ENCODE measurements at regions not wholly inside any gene's neighbourhood (a gene's known extent, or its start where the extent isn't known, plus 50 kb on each side); places are given as distances from the start of the nearest gene placed in this dataset.
"Not testable (repeated sequence)": the region's sequence is repeated elsewhere in the genome, so short reads cannot be mapped to it uniquely, and the experiment has no call there.

DNA sequence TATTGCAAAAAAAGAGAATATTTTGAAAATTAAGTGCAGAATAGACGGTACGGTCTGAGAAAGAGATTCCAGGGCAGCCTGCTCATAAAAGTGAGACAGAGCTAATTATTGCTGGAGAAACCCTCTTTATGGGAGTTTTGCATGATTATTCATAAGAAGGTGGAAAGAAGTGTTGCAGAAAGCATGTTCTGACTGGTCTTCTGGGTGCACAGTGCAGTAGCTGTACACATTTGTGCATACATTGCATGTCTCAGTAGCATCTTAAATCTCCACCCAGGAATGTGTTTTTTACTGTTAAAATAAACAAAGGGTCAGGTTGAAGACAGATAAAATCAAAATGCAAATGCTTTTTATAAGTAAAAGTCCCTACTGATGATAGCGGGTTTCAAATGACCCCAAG lies 1813.6 kb upstream of the DEFB115 start:
- Histone ChIP-seq H3K27ac (ENCODE audit: low read depth, low read length) (no peak overlapping the region), H3K4me3 (ENCODE audit: low read depth, low read length) (no peak overlapping the region), H3K27me3 (ENCODE audit: control insufficient read depth, insufficient read depth, low read length) (no peaks in the 10 kb centered on the region), H3K9me3 (ENCODE audit: control insufficient read depth, insufficient read depth, low read length) (peaks cover 17% of the 10 kb centered on the region)
- POLR2A ChIA-PET = no interaction called here
- TF ChIP-seq, protein P1, sequence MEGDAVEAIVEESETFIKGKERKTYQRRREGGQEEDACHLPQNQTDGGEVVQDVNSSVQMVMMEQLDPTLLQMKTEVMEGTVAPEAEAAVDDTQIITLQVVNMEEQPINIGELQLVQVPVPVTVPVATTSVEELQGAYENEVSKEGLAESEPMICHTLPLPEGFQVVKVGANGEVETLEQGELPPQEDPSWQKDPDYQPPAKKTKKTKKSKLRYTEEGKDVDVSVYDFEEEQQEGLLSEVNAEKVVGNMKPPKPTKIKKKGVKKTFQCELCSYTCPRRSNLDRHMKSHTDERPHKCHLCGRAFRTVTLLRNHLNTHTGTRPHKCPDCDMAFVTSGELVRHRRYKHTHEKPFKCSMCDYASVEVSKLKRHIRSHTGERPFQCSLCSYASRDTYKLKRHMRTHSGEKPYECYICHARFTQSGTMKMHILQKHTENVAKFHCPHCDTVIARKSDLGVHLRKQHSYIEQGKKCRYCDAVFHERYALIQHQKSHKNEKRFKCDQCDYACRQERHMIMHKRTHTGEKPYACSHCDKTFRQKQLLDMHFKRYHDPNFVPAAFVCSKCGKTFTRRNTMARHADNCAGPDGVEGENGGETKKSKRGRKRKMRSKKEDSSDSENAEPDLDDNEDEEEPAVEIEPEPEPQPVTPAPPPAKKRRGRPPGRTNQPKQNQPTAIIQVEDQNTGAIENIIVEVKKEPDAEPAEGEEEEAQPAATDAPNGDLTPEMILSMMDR (IDR thresholded peaks at IDR 0.05; ENCODE audit: low read depth, low read length) = no peak
- CTCF ChIA-PET = interaction anchor here (0.7 kb wide), 1 partner anchor 30 kb away, joined by 3 read pairs; no protein-coding TSS in a partner anchor
- no peak for DNase-seq (ENCODE audit: low read depth, low spot score)

DNA sequence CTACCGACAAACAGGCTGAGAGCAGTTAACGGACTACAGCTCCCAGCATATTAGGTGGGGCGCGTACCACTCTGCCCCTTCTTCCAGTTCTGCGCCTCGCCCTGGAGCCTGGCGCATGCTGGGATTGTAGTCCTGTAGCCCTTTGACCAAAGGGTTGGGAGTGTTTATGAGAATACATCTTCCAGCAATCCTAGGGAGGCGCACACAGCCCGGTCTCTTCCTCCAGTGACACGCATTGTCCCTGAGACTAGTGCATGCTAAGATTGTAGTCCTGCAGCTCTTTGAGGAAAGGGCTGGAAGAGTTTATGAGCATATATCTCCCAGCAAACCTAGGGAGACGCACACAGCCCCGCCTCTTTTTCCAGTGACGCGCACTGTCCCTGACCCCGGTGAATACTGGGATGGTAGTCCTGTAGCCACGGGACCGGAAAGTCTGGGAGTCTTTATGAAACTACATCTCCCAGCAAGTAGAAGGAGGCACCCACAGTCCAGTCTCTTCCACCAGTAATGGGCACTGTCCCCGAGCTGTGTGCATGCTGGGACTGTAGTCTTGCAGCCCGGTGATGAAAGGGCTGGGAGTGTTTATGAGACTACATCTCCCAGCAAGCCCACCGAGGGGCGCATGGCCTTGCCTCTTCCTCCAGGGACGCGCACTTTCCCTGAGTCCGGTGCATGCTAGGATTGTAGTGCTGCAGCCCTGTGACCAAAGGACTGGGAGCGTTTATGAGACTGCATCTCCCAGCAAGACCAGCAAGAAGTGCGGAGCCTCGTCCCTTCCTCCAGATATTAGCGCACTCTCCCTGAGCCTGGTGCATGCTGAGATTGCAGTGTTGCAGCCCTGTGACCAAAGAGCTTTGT lies 1812.2 kb upstream of the DEFB115 start:
- H3K27ac ChIP-seq (ENCODE audit: low read depth, low read length); H3K27me3 ChIP-seq (ENCODE audit: control insufficient read depth, insufficient read depth, low read length); H3K4me3 ChIP-seq (ENCODE audit: low read depth, low read length); POLR2A ChIA-PET; CTCF ChIA-PET: not testable (repeated sequence)
- peaks cover 21% of the 10 kb centered on the region for H3K9me3 ChIP-seq (ENCODE audit: control insufficient read depth, insufficient read depth, low read length)
- DNase-seq (ENCODE audit: low read depth, low spot score) = peak; percentile 11

DNA sequence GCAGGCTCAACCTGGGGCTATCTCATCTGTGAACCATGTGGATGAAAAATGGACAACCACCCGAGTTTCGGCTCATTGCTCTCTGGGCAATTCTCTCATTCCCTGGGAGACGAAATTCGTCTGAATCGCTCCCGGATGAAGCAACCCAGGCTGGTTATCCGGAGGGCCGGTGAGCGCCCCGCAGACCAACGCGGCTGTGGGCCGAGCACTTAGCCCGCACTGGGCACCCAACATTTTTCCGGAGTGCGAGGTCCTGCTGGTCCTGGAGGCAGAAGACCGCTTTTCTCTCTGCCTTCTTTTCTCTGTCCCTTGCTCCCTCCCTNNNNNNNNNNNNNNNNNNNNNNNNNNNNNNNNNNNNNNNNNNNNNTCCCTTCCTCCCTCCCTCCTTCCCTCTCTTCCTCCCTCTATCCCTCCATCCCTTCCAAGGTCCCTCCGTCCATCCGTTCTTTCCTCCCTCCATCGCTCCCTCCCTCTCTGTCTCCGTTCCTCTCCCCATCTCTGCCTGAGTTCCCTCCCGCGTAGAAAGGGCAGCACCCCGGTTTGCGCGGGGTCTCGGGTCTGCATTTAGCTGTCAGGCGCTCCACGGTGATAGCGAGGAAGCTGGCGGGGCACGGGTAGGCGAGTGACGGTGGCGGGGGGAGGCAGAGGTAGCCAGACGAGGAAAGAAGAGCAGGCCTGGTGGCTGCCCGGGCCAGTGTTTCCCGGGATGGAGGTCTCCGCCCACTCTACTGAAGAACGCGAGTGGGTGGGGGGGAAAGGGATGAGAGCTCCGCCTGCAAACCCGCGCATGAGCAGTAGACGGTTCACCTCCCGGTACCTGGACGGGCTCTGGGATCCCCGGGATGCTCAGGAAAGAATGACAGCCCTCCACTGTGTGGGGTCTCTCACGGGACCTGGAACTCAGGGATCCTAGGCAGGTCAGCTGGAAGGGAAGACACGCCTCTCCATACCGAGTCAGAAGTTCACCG lies 1809.7 kb upstream of the DEFB115 start:
- H3K9me3 ChIP-seq (ENCODE audit: control insufficient read depth, insufficient read depth, low read length) = peaks cover 24% of the 10 kb centered on the region
- H3K4me3 ChIP-seq (ENCODE audit: low read depth, low read length); H3K27me3 ChIP-seq (ENCODE audit: control insufficient read depth, insufficient read depth, low read length); DNase-seq (ENCODE audit: low read depth, low spot score); POLR2A ChIA-PET; CTCF ChIA-PET; H3K27ac ChIP-seq (ENCODE audit: low read depth, low read length): not testable (repeated sequence)

DNA sequence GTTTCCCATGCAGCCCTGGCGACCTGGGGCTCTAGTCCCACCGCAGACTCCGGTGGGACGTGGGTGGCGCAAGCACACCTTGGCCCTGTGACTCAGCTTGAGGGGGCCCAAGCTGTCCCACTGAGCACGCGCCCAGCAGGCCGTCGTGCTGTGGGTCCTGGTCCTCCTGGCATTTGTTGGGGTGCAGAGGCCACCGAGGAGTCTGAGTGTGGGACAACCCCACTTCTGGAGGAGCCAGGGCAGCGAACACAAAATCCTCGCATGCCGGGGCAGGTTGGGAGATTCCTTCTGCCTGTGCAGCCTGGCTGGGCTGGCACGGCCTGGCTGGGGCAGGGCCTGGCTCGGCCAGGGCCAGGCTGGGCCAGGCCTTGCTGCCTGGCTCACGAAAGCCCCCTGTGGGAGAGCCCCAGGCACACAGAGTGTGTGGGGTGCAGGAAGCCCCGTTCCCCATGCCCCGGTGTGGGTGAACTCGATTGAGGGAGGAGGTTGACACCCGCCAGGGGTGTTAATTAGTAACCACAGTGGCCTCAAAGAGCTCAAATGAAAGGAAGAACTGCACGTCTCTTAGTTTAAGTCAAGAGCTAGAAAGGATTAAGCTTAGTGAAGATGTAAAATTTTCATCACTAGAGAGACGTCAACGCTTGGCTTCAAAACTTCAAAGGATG lies 1808.5 kb upstream of the DEFB115 start:
- POLR2A ChIA-PET = no interaction called here
- CTCF ChIA-PET = no interaction called here
- H3K27ac ChIP-seq (ENCODE audit: low read depth, low read length) = no peak overlapping the region
- peaks cover 24% of the 10 kb centered on the region for H3K9me3 ChIP-seq (ENCODE audit: control insufficient read depth, insufficient read depth, low read length)
- TF ChIP-seq, protein P1 (IDR thresholded peaks at IDR 0.05; ENCODE audit: low read depth, low read length) = no peak
- DNase-seq (ENCODE audit: low read depth, low spot score) = no peak
- H3K27me3 ChIP-seq (ENCODE audit: control insufficient read depth, insufficient read depth, low read length) = no peaks in the 10 kb centered on the region
- H3K4me3 ChIP-seq (ENCODE audit: low read depth, low read length) = no peak overlapping the region

DNA sequence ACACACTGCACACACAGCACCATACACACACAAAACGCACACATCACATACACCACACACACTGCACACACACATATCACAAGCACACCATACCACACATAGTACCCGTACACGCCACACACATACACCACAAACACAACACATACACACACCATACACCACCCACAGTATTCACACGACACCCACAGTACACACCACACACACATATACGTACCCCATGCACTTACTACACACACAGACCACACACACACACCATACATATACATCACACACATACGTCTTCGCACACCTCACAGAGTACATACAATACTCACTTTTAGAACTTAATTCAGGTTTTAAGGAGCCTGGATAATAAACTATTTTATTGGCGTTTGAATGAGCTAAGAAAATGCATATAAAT lies 1805.3 kb upstream of the DEFB115 start:
- Histone ChIP-seq H3K27me3 (ENCODE audit: control insufficient read depth, insufficient read depth, low read length) (no peaks in the 10 kb centered on the region), H3K4me3 (ENCODE audit: low read depth, low read length) (no peak overlapping the region), H3K27ac (ENCODE audit: low read depth, low read length) (no peak overlapping the region), H3K9me3 (ENCODE audit: control insufficient read depth, insufficient read depth, low read length) (peaks cover 23% of the 10 kb centered on the region)
- TF ChIP-seq, protein P1 (IDR thresholded peaks at IDR 0.05; ENCODE audit: low read depth, low read length) = no peak
- ChIA-PET POLR2A (no interaction called here), CTCF (no interaction called here)
- DNase-seq (ENCODE audit: low read depth, low spot score) = no peak

DNA sequence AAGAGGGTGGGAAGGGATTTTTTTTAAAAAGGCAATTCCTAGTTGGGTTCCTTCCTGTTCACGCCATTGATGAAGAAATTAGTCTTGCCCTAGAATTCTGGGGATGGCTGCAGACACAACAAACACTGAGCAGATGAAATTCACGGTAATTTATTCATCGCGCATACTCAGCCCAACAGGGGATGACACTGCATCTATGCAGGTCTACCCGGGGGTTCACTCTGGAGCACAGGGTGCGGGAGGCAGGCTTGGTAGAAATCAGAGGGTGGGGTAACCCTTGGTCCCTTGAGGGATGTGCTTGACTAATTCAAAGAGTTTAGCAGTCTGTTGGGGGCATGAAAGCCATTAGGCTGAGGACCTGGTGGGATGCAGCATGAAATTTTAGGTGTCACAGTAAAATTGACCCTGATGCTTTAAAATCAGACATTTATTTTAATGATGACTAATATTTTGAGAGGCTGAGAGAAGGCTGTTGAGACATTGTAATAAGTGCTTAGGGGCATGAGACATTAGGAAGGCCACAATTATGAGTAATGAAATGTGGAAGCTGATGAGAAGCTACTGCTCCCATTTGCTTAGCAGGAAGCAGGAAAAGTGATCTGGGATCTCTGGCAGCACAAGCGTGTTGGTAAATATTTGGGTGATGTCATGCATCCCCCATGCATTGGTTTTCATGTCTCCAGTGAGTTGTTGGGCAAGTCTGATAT lies 1800.3 kb upstream of the DEFB115 start:
- peaks cover 14% of the 10 kb centered on the region for H3K9me3 ChIP-seq (ENCODE audit: control insufficient read depth, insufficient read depth, low read length)
- H3K4me3 ChIP-seq (ENCODE audit: low read depth, low read length); H3K27me3 ChIP-seq (ENCODE audit: control insufficient read depth, insufficient read depth, low read length); H3K27ac ChIP-seq (ENCODE audit: low read depth, low read length); POLR2A ChIA-PET; DNase-seq (ENCODE audit: low read depth, low spot score): not testable (repeated sequence)
- CTCF ChIA-PET = interaction anchor here (0.9 kb wide), 1 partner anchor 16 kb away, joined by 3 read pairs; no protein-coding TSS in a partner anchor

Data from AG04450 (cell line).